ENCODE measurements at regions not wholly inside any gene's neighbourhood (a gene's known extent, or its start where the extent isn't known, plus 50 kb on each side); places are given as distances from the start of the nearest gene placed in this dataset.

GRCh38 chr13:75137911-75138571 is 343.9 kb downstream of the TBC1D4 start:
- Histone ChIP-seq H3K4me1 (ENCODE audit: insufficient read depth) (no peaks in the 10 kb centered on the region), H3K36me3 (no peaks in the 10 kb centered on the region), H3K27me3 (no peaks in the 10 kb centered on the region), H3K4me3 (no peak overlapping the region), H3K27ac (no peak overlapping the region), H3K9me3 (peaks cover 0 to 4% of the 10 kb centered on the region in 2 donors)
- DNase-seq: no peak
- TF ChIP-seq EP300 (IDR thresholded peaks at IDR 0.05) (no peak), POLR2A (IDR thresholded peaks at IDR 0.05) (no peak), CTCF (IDR thresholded peaks at IDR 0.05) (no peak)
- intact Hi-C loops (cut with DNase I): no loop called here
- 49 to 51% (median 50%) methylated on average over 3 of the region's 3 CpGs for WGBS, 3 donors

- no peaks in the 10 kb centered on the region for H3K27me3 ChIP-seq
- H3K27ac ChIP-seq: no peak overlapping the region
- no peak for TF ChIP-seq EP300 (IDR thresholded peaks at IDR 0.05)
- no peak for TF ChIP-seq POLR2A (IDR thresholded peaks at IDR 0.05)
- no peak for TF ChIP-seq CTCF (IDR thresholded peaks at IDR 0.05)
- 88 to 92% (median 89%) methylated on average over 1 of the region's 1 CpG for WGBS, 3 donors
- intact Hi-C loops (cut with DNase I): no loop called here
- H3K4me1 ChIP-seq (ENCODE audit: insufficient read depth): no peaks in the 10 kb centered on the region
- no peak overlapping the region for H3K4me3 ChIP-seq
- peaks cover 0 to 4% of the 10 kb centered on the region in 2 donors for H3K9me3 ChIP-seq
- no peak for DNase-seq
- no peaks in the 10 kb centered on the region for H3K36me3 ChIP-seq
Measured at GRCh38 chr13:75136151-75136550, 345.8 kb downstream of the TBC1D4 start.

GRCh38 chr13:75135325-75135825 is 346.6 kb downstream of the TBC1D4 start:
- no peaks in the 10 kb centered on the region for H3K27me3 ChIP-seq
- H3K4me1 ChIP-seq (ENCODE audit: insufficient read depth): no peaks in the 10 kb centered on the region
- 70 to 74% (median 74%) methylated on average over 6 of the region's 6 CpGs for WGBS, 3 donors
- intact Hi-C loops (cut with DNase I): no loop called here
- H3K36me3 ChIP-seq: no peaks in the 10 kb centered on the region
- H3K9me3 ChIP-seq: peaks cover 0 to 4% of the 10 kb centered on the region in 2 donors
- TF ChIP-seq POLR2A (IDR thresholded peaks at IDR 0.05) (no peak), EP300 (IDR thresholded peaks at IDR 0.05) (no peak), CTCF (IDR thresholded peaks at IDR 0.05) (no peak)
- no peak overlapping the region for H3K4me3 ChIP-seq
- DNase-seq: no peak
- H3K27ac ChIP-seq: no peak overlapping the region

GRCh38 chr13:75132701-75133695 is 349.0 kb downstream of the TBC1D4 start:
- 63 to 82% (median 74%) methylated on average over 3 of the region's 3 CpGs for WGBS, 3 donors
- no peak for DNase-seq
- TF ChIP-seq EP300 (IDR thresholded peaks at IDR 0.05): no peak
- TF ChIP-seq POLR2A (IDR thresholded peaks at IDR 0.05): no peak
- no peak for TF ChIP-seq CTCF (IDR thresholded peaks at IDR 0.05)
- Histone ChIP-seq H3K9me3 (no peaks in the 10 kb centered on the region), H3K27ac (no peak overlapping the region), H3K36me3 (no peaks in the 10 kb centered on the region), H3K4me1 (ENCODE audit: insufficient read depth) (no peaks in the 10 kb centered on the region), H3K4me3 (no peak overlapping the region), H3K27me3 (no peaks in the 10 kb centered on the region)
- intact Hi-C loops (cut with DNase I): no loop called here

Data from ovary (tissue), 7 donors.